Vagina (tissue), 2 donors: ENCODE measurements at regions not wholly inside any gene's neighbourhood (a gene's known extent, or its start where the extent isn't known, plus 50 kb on each side); places are given as distances from the start of the nearest gene placed in this dataset.

Source experiments
- CTCF ChIP-seq, 3 experiments: fragments of 450-650 bp in 2 of 3; fragments of 200-600 bp in 1 of 3; sonication (generic) in 1 of 3; IDR thresholded peaks; one replicate each; pipeline ENCODE4 v1.5.1; 2017 to 2019; ENCODE audit warnings: antibody characterized with exemption in 3 of 3, mild to moderate bottlenecking in 2 of 3, moderate library complexity in 2 of 3
- POLR2A ChIP-seq, 2 donors: fragments of 450-650 bp; IDR thresholded peaks; one replicate each; pipeline ENCODE4 v1.6.1; 2017; ENCODE audit warnings: antibody characterized with exemption in 2 of 2, mild to moderate bottlenecking in 2 of 2, moderate library complexity in 2 of 2

GRCh38 chr17:77001487-77001886, 133.3 kb downstream of the MGAT5B start:
- TF ChIP-seq CTCF (IDR thresholded peaks at IDR 0.05) (no peak), POLR2A (IDR thresholded peaks at IDR 0.05) (no peak)
